HCT116 (cell line): ENCODE measurements at regions not wholly inside any gene's neighbourhood (a gene's known extent, or its start where the extent isn't known, plus 50 kb on each side); places are given as distances from the start of the nearest gene placed in this dataset.

Source experiments
- ATAC-seq: fragments of 200-7000 bp; cut with Tn5 transposase; 2 replicates; pipeline ENCODE4 v1.9.1; 2020; ENCODE audit warnings: mild to moderate bottlenecking, moderate library complexity
- BruUV-seq: library from RNA; stranded (reverse); fragments of 400-500 nt; replicated peaks from 2 replicates; lab custom pipeline; 2021; lab: Mats Ljungman, UMichigan
- CTCF ChIA-PET: fragments of 300-600 bp; sonication (Branson Sonifier 250); formaldehyde crosslinking; loops from one replicate; lab custom pipeline; 2021; ENCODE audit warnings: antibody characterized with exemption; lab: Charles Lee
- POLR2A ChIA-PET: fragments of 300-600, 350-600 bp; sonication (Branson Sonifier 250); formaldehyde crosslinking; loops from one replicate; lab custom pipeline; 2021; ENCODE audit warnings: antibody characterized with exemption; lab: Charles Lee
- RAD21 ChIA-PET, 2 experiments: fragments of 300-600 bp; sonication (Branson Sonifier 250); formaldehyde crosslinking; loops; one replicate each; lab custom pipeline; 2023; ENCODE audit warnings: low total read pairs in 2 of 2; ENCODE audit not compliant: uncharacterized antibody in 2 of 2, unreplicated experiment in 2 of 2, low non-redundant PET in 1 of 2; lab: Charles Lee
- DNase-seq: peaks from one replicate; pipeline ENCODE4 v3.0.0-alpha.2; 2010; ENCODE audit warnings: low read depth, low spot score
- H2AFZ ChIP-seq: fragments of 200-600 bp; shearing (Covaris generic), sonication (generic); 2 replicates; pipeline ENCODE4 v1.6.1; 2017; ENCODE audit warnings: low read depth, mixed run types, mixed read lengths, antibody characterized with exemption, low read length; ENCODE audit not compliant: poor library complexity, severe bottlenecking
- H3K27ac ChIP-seq: 2 replicates; pipeline ENCODE4 v1.5.1; 2012; ENCODE audit warnings: low read depth, low read length
- H3K27me3 ChIP-seq: fragments of 200-600 bp; sonication (generic); 2 replicates; pipeline ENCODE4 v1.6.1; 2016; ENCODE audit warnings: mixed run types, low read length, mixed read lengths; ENCODE audit not compliant: insufficient read depth
- H3K36me3 ChIP-seq, 2 experiments: fragments of 200-500 bp in 1 of 2; fragments of 200-600 bp in 1 of 2; sonication (Bioruptor generic) in 1 of 2; sonication (generic) in 1 of 2; 2 replicates each; pipeline versions ENCODE4 v1.5.1 to v1.6.1; 2014 to 2016; ENCODE audit warnings: low read length in 2 of 2, inconsistent platforms in 1 of 2, mixed read lengths in 1 of 2, mixed run types in 1 of 2; ENCODE audit not compliant: insufficient read depth in 2 of 2, control insufficient read depth in 1 of 2
- H3K4me1 ChIP-seq, 2 experiments: fragments of 200-600 bp in 1 of 2; sonication (generic) in 1 of 2; 2 replicates each; pipeline versions ENCODE4 v1.5.1 to v1.6.1; 2012 to 2017; ENCODE audit warnings: low read length in 2 of 2, inconsistent platforms in 1 of 2, mild to moderate bottlenecking in 1 of 2, mixed read lengths in 1 of 2, mixed run types in 1 of 2, moderate library complexity in 1 of 2; ENCODE audit not compliant: insufficient read depth in 2 of 2, control insufficient read depth in 1 of 2
- H3K4me2 ChIP-seq: fragments of 200-600 bp; sonication (generic); 2 replicates; pipeline ENCODE4 v1.6.1; 2017; ENCODE audit warnings: mixed run types, low read length, mixed read lengths
- H3K4me3 ChIP-seq, 2 experiments: fragments of 200-600 bp in 1 of 2; sonication (generic) in 1 of 2; replicated peaks in 1 of 2; 2 replicates each; pipeline ENCODE4 v1.5.1; 2011 to 2016; ENCODE audit warnings: low read length in 2 of 2, control low read depth in 1 of 2, low read depth in 1 of 2, mild to moderate bottlenecking in 1 of 2, mixed read lengths in 1 of 2, mixed run types in 1 of 2
- H3K79me2 ChIP-seq: fragments of 200-600 bp; sonication (generic); 2 replicates; pipeline ENCODE4 v1.6.1; 2017; ENCODE audit warnings: mild to moderate bottlenecking, mixed run types, low read length, moderate library complexity, mixed read lengths; ENCODE audit not compliant: insufficient read depth
- H3K9ac ChIP-seq: fragments of 200-600 bp; sonication (generic); 2 replicates; pipeline ENCODE4 v1.6.1; 2016; ENCODE audit warnings: low read length, mixed read lengths
- H3K9me2 ChIP-seq: fragments of 200-600 bp; sonication (generic), shearing (Covaris generic); 2 replicates; pipeline ENCODE4 v1.6.1; 2017; ENCODE audit warnings: mixed run types, mild to moderate bottlenecking, moderate library complexity; ENCODE audit not compliant: insufficient read depth
- H3K9me3 ChIP-seq, 2 experiments: fragments of 200-500 bp in 1 of 2; fragments of 200-600 bp in 1 of 2; sonication (Bioruptor generic) in 1 of 2; sonication (generic) in 1 of 2; 2 replicates each; pipeline ENCODE4 v1.6.1; 2014 to 2017; ENCODE audit warnings: low read length in 2 of 2, mixed read lengths in 2 of 2, inconsistent platforms in 1 of 2, low read depth in 1 of 2, mild to moderate bottlenecking in 1 of 2, mixed run types in 1 of 2, moderate library complexity in 1 of 2; ENCODE audit not compliant: control insufficient read depth in 1 of 2, insufficient read depth in 1 of 2
- H4K20me1 ChIP-seq: fragments of 200-600 bp; sonication (generic), shearing (Covaris generic); 2 replicates; pipeline ENCODE4 v1.6.1; 2017; ENCODE audit warnings: mixed run types, mild to moderate bottlenecking, moderate library complexity; ENCODE audit not compliant: insufficient read depth
- CBX3 ChIP-seq: IDR thresholded peaks from 2 replicates; pipeline ENCODE4 v1.6.1; 2012; ENCODE audit warnings: low read depth
- CEBPB ChIP-seq: IDR thresholded peaks from 2 replicates; pipeline ENCODE4 v1.6.1; 2012; ENCODE audit warnings: low read depth
- EGR1 ChIP-seq: IDR thresholded peaks from 2 replicates; pipeline ENCODE4 v1.6.1; 2012; ENCODE audit warnings: low read depth
- ELF1 ChIP-seq: IDR thresholded peaks from 2 replicates; pipeline ENCODE4 v1.6.1; 2012; ENCODE audit warnings: low read depth, borderline replicate concordance
- EZH2phosphoT487 ChIP-seq: fragments of 200-600 bp; IDR thresholded peaks from 2 replicates; pipeline ENCODE4 v1.6.1; 2018; ENCODE audit warnings: antibody characterized with exemption, borderline replicate concordance
- FOSL1 ChIP-seq: IDR thresholded peaks from 2 replicates; pipeline ENCODE4 v1.6.1; 2012; ENCODE audit warnings: low read depth
- POLR2AphosphoS5 ChIP-seq: IDR thresholded peaks from 2 replicates; pipeline ENCODE4 v1.6.1; 2011; ENCODE audit warnings: mild to moderate bottlenecking, low read depth, low read length, moderate library complexity
- RAD21 ChIP-seq: IDR thresholded peaks from 2 replicates; pipeline ENCODE4 v1.6.1; 2012; ENCODE audit warnings: low read depth, mild to moderate bottlenecking
- SIN3A ChIP-seq: IDR thresholded peaks from 2 replicates; pipeline ENCODE4 v1.6.1; 2012; ENCODE audit warnings: low read depth
- SP1 ChIP-seq: IDR thresholded peaks from 2 replicates; pipeline ENCODE4 v1.6.1; 2012; ENCODE audit warnings: low read depth
- SRF ChIP-seq: IDR thresholded peaks from 2 replicates; pipeline ENCODE4 v1.6.1; 2012; ENCODE audit warnings: low read depth
- TCF7L2 ChIP-seq: IDR thresholded peaks from 2 replicates; pipeline ENCODE4 v1.7.0; 2011; ENCODE audit warnings: borderline replicate concordance, inconsistent platforms; ENCODE audit not compliant: insufficient read depth, insufficient read length; ENCODE audit errors: extremely low read depth
- ZFX ChIP-seq: fragments of 450-650 bp; IDR thresholded peaks from 2 replicates; pipeline ENCODE4 v1.6.1; 2017
- intact Hi-C: fragments of 100-400 bp; cut with micrococcal nuclease; formaldehyde crosslinking; loops from 2 replicates; pipeline ENCODE4 v1.10.0; 2022
- TF ChIP-seq, protein P1 (sequence below): IDR thresholded peaks from 2 replicates; pipeline ENCODE4 v1.6.1; 2012; ENCODE audit warnings: low read depth
- TF ChIP-seq, protein P2 (sequence below): IDR thresholded peaks from 2 replicates; pipeline ENCODE4 v1.6.1; 2011; ENCODE audit warnings: mild to moderate bottlenecking, low read length, moderate library complexity; ENCODE audit not compliant: insufficient replicate concordance; ENCODE audit errors: extremely low read depth
- TF ChIP-seq, protein P3 (sequence below), 3 experiments: fragments of 200-600 bp in 1 of 3; sonication (generic) in 1 of 3; IDR thresholded peaks in 2 of 3; conservative IDR thresholded peaks in 1 of 3; 2 replicates each; pipeline ENCODE4 v1.5.1; 2012 to 2017; ENCODE audit warnings: low read depth in 2 of 3, low read length in 2 of 3, antibody characterized with exemption in 1 of 3, borderline replicate concordance in 1 of 3, control low read depth in 1 of 3, mild to moderate bottlenecking in 1 of 3, mixed read lengths in 1 of 3, mixed run types in 1 of 3, moderate library complexity in 1 of 3; ENCODE audit not compliant: insufficient read depth in 1 of 3
- TF ChIP-seq, protein P4 (sequence below): IDR thresholded peaks from 2 replicates; pipeline ENCODE4 v1.6.1; 2012

DNA sequence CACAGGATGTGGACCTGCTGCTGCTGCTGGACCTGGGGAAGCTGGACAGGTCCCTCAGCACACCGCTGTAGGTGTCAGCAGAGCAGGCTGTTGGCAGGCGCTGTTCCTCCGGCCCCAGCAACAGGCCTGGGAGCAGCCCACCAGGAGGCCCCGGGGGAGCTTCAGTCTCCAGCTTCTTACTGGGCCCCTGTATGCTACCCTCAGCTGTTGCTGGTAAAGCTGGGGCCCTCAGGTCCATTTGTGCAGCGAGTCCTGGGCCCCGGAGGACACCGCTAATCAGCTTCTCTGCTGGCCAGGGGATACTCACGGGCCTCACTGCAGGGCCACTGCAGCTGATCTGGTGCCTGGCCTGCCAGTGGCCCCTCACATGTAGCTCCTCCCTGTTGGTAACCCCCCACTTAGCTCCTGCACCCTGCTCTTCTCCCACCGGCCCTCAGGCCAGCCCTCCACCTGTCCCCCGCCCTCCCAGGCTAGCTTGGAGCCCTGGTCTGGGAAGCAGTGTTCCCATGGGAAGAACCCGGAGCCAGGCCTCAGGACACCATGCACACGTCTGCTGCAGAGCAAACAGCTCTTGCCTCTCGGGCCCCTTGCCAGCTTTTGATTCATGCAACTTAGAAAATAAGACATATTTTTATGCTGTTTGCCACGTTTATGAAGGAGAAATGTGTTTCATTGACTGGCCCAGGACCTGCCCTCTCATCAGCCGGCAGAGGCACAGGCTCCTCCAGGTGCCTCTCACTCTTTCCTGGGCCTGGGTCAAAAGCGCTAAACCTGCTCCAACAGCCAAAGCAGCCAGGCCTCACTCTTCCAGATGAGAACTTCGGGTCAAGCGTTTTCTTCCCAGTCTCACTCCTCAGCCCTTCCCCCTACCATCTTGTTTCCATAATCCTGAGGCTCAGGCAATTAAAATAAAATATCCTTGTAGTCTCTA, 61.0 kb upstream of the ADAMTS2 start:
- no peak overlapping the region for H2AFZ ChIP-seq
- intact Hi-C loops: no loop called here
- CTCF ChIA-PET: no interaction called here

More for the DNA sequence above, 61.0 kb upstream of the ADAMTS2 start:
- BruUV-seq: no TSS peak
- H3K4me3 ChIP-seq: no peak overlapping the region
- H3K4me1 ChIP-seq: no peaks in the 10 kb centered on the region
- H3K36me3 ChIP-seq: no peaks in the 10 kb centered on the region
- ATAC-seq (no peak), DNase-seq (no peak)
- no peak overlapping the region for H3K27ac ChIP-seq
- no peaks in the 10 kb centered on the region; a peak in 1 of 4 replicates for H3K9me3 ChIP-seq
- H3K9me2 ChIP-seq: no peaks in the 10 kb centered on the region; the same call in 1 of the 2 replicates
- no peak overlapping the region for H3K4me2 ChIP-seq
- no peaks in the 10 kb centered on the region for H4K20me1 ChIP-seq
- no peaks in the 10 kb centered on the region for H3K27me3 ChIP-seq
- no peaks in the 10 kb centered on the region for H3K79me2 ChIP-seq
- no peak for TF ChIP-seq POLR2AphosphoS5
- no peak for TF ChIP-seq SP1
- no peak for TF ChIP-seq EGR1
- TF ChIP-seq FOSL1: no peak
- TF ChIP-seq, protein P1, sequence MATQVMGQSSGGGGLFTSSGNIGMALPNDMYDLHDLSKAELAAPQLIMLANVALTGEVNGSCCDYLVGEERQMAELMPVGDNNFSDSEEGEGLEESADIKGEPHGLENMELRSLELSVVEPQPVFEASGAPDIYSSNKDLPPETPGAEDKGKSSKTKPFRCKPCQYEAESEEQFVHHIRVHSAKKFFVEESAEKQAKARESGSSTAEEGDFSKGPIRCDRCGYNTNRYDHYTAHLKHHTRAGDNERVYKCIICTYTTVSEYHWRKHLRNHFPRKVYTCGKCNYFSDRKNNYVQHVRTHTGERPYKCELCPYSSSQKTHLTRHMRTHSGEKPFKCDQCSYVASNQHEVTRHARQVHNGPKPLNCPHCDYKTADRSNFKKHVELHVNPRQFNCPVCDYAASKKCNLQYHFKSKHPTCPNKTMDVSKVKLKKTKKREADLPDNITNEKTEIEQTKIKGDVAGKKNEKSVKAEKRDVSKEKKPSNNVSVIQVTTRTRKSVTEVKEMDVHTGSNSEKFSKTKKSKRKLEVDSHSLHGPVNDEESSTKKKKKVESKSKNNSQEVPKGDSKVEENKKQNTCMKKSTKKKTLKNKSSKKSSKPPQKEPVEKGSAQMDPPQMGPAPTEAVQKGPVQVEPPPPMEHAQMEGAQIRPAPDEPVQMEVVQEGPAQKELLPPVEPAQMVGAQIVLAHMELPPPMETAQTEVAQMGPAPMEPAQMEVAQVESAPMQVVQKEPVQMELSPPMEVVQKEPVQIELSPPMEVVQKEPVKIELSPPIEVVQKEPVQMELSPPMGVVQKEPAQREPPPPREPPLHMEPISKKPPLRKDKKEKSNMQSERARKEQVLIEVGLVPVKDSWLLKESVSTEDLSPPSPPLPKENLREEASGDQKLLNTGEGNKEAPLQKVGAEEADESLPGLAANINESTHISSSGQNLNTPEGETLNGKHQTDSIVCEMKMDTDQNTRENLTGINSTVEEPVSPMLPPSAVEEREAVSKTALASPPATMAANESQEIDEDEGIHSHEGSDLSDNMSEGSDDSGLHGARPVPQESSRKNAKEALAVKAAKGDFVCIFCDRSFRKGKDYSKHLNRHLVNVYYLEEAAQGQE: no peak
- no peak for TF ChIP-seq ELF1
- no peak for TF ChIP-seq ZFX
- TF ChIP-seq, protein P2, sequence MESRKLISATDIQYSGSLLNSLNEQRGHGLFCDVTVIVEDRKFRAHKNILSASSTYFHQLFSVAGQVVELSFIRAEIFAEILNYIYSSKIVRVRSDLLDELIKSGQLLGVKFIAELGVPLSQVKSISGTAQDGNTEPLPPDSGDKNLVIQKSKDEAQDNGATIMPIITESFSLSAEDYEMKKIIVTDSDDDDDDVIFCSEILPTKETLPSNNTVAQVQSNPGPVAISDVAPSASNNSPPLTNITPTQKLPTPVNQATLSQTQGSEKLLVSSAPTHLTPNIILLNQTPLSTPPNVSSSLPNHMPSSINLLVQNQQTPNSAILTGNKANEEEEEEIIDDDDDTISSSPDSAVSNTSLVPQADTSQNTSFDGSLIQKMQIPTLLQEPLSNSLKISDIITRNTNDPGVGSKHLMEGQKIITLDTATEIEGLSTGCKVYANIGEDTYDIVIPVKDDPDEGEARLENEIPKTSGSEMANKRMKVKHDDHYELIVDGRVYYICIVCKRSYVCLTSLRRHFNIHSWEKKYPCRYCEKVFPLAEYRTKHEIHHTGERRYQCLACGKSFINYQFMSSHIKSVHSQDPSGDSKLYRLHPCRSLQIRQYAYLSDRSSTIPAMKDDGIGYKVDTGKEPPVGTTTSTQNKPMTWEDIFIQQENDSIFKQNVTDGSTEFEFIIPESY: no peak
- no peak for TF ChIP-seq TCF7L2
- no peak for TF ChIP-seq CBX3
- TF ChIP-seq SRF: no peak
- TF ChIP-seq EZH2phosphoT487: no peak
- no peak for TF ChIP-seq RAD21
- no peak for TF ChIP-seq CEBPB
- TF ChIP-seq, protein P3, sequence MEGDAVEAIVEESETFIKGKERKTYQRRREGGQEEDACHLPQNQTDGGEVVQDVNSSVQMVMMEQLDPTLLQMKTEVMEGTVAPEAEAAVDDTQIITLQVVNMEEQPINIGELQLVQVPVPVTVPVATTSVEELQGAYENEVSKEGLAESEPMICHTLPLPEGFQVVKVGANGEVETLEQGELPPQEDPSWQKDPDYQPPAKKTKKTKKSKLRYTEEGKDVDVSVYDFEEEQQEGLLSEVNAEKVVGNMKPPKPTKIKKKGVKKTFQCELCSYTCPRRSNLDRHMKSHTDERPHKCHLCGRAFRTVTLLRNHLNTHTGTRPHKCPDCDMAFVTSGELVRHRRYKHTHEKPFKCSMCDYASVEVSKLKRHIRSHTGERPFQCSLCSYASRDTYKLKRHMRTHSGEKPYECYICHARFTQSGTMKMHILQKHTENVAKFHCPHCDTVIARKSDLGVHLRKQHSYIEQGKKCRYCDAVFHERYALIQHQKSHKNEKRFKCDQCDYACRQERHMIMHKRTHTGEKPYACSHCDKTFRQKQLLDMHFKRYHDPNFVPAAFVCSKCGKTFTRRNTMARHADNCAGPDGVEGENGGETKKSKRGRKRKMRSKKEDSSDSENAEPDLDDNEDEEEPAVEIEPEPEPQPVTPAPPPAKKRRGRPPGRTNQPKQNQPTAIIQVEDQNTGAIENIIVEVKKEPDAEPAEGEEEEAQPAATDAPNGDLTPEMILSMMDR (IDR thresholded peaks at IDR 0.05 in 2 of 3, conservative IDR thresholded peaks at IDR 0.05 in 1 of 3; ENCODE audit: borderline replicate concordance in 1 of 3, insufficient read depth in 1 of 3, low read depth in 2 of 3, low read length in 2 of 3): no peak
- TF ChIP-seq SIN3A: no peak
- TF ChIP-seq, protein P4, sequence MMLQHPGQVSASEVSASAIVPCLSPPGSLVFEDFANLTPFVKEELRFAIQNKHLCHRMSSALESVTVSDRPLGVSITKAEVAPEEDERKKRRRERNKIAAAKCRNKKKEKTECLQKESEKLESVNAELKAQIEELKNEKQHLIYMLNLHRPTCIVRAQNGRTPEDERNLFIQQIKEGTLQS: no peak
- TF ChIP-seq, all 23 proteins: peak for 0
- H3K9ac ChIP-seq: no peak overlapping the region
- ChIA-PET RAD21 (no interaction called here), POLR2A (no interaction called here)
